ENCODE measurements at regions not wholly inside any gene's neighbourhood (a gene's known extent, or its start where the extent isn't known, plus 50 kb on each side); places are given as distances from the start of the nearest gene placed in this dataset.

- TF ChIP-seq AEBP2 (tag by site-specific recombination; IDR thresholded peaks at IDR 0.05; ENCODE audit: borderline replicate concordance) (no peak), ZNF26 (tag by site-specific recombination; IDR thresholded peaks at IDR 0.05) (no peak), ZNF704 (tag by site-specific recombination; IDR thresholded peaks at IDR 0.05) (no peak), ZSCAN18 (tag by site-specific recombination; IDR thresholded peaks at IDR 0.05) (no peak), ZNF561 (tag by site-specific recombination; IDR thresholded peaks at IDR 0.05; ENCODE audit: borderline replicate concordance) (no peak), ZNF707 (tag by site-specific recombination; IDR thresholded peaks at IDR 0.05) (no peak)
Measured at GRCh38 chr10:93146336-93146735, 72.6 kb downstream of the CYP26A1 start (continued).

- TF ChIP-seq ZNF354C (tag by site-specific recombination; IDR thresholded peaks at IDR 0.05; ENCODE audit: borderline replicate concordance, low read depth) (no peak), ZBTB26 (tag by site-specific recombination; optimal IDR thresholded peaks at IDR 0.05) (no peak), ZNF747 (tag by site-specific recombination; IDR thresholded peaks at IDR 0.05) (no peak), ZNF146 (tag by site-specific recombination; IDR thresholded peaks at IDR 0.05) (no peak), ZNF211 (tag by site-specific recombination; IDR thresholded peaks at IDR 0.05; ENCODE audit: low read depth) (no peak), KLF7 (tag by site-specific recombination; IDR thresholded peaks at IDR 0.05; ENCODE audit: borderline replicate concordance) (no peak), GFI1B (tag by site-specific recombination; IDR thresholded peaks at IDR 0.05) (no peak), REST (tag by site-specific recombination; IDR thresholded peaks at IDR 0.05) (no peak), ZNF426 (tag by site-specific recombination; IDR thresholded peaks at IDR 0.05) (no peak), ZNF558 (tag by site-specific recombination; IDR thresholded peaks at IDR 0.05) (no peak), ZNF549 (tag by site-specific recombination; IDR thresholded peaks at IDR 0.05) (no peak), ZNF561 (tag by site-specific recombination; IDR thresholded peaks at IDR 0.05; ENCODE audit: borderline replicate concordance) (no peak), ZNF223 (tag by site-specific recombination; IDR thresholded peaks at IDR 0.05) (no peak), ZNF830 (tag by site-specific recombination; IDR thresholded peaks at IDR 0.05; ENCODE audit: low read depth) (no peak), SETDB1 (IDR thresholded peaks at IDR 0.05; ENCODE audit: insufficient read length, low read length) (no peak), GLIS2 (tag by site-specific recombination; IDR thresholded peaks at IDR 0.05) (no peak), ZNF350 (tag by site-specific recombination; IDR thresholded peaks at IDR 0.05) (no peak), ZSCAN30 (tag by site-specific recombination; IDR thresholded peaks at IDR 0.05) (no peak)
- H3K9me3 ChIP-seq (ENCODE audit: control insufficient read depth, insufficient read depth, low read depth, low read length), result no peaks in the 10 kb centered on the region
- ChIA-PET CTCF (interaction anchor here (1.3 kb wide), 1 partner anchor 21 kb away, joined by 3 read pairs; no protein-coding TSS in a partner anchor), POLR2A (no interaction called here)
- H3K4me3 ChIP-seq (ENCODE audit: low read depth, low read length), result no peak overlapping the region
- H3K27ac ChIP-seq (ENCODE audit: extremely low read depth, low read depth, low read length), result no peak overlapping the region
- H3K36me3 ChIP-seq (ENCODE audit: control insufficient read depth in 2 of 2, insufficient read depth in 1 of 2, low read length in 2 of 2), result no peaks in the 10 kb centered on the region
- H3K4me1 ChIP-seq (ENCODE audit: control insufficient read depth, insufficient read depth, low read length), result no peaks in the 10 kb centered on the region
Measured at GRCh38 chr10:93147281-93147680, 73.6 kb downstream of the CYP26A1 start.
